ENCODE measurements at regions not wholly inside any gene's neighbourhood (a gene's known extent, or its start where the extent isn't known, plus 50 kb on each side); places are given as distances from the start of the nearest gene placed in this dataset.

GRCh38 chr5:166581826-166582225, 1709.6 kb upstream of the WWC1 start:
- Histone ChIP-seq H3K27me3 (ENCODE audit: low read depth, low read length) (no peaks in the 10 kb centered on the region), H3K27ac (ENCODE audit: low read length) (no peak overlapping the region), H3K4me1 (ENCODE audit: control insufficient read depth in 1 of 2, insufficient read depth in 2 of 2, low read length in 2 of 2) (no peaks in the 10 kb centered on the region), H3K36me3 (ENCODE audit: control insufficient read depth in 1 of 2, insufficient read depth in 2 of 2, low read length in 2 of 2) (no peaks in the 10 kb centered on the region), H3K4me3 (ENCODE audit: low read depth in 1 of 2, low read length in 2 of 2) (no peak overlapping the region), H3K9me3 (ENCODE audit: control insufficient read depth in 1 of 2, low read length in 2 of 2) (no peaks in the 10 kb centered on the region)

DNA sequence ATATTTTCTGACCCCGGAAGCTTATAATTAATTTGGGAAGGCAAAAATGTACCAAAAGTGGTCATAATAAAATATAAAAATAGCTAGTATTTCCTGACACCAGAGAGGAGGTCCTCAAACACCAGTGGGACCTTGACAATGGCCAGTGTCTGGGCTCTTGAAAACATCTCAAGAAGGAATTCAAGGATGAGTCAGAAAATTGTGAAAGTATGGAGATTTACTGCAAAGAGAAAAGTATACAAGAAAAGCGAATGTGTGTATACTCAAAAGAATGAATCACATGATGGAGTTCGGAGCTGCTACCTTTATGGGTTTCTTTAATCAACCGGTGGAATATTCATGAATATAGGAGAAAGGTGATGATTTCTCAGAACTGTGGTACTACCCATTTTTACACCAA, 1709.0 kb upstream of the WWC1 start:
- H3K4me1 ChIP-seq (ENCODE audit: control insufficient read depth in 1 of 2, insufficient read depth in 2 of 2, low read length in 2 of 2): no peaks in the 10 kb centered on the region
- H3K4me3 ChIP-seq (ENCODE audit: low read depth in 1 of 2, low read length in 2 of 2): no peak overlapping the region
- H3K27ac ChIP-seq (ENCODE audit: low read length): no peak overlapping the region
- H3K36me3 ChIP-seq (ENCODE audit: control insufficient read depth in 1 of 2, insufficient read depth in 2 of 2, low read length in 2 of 2): no peaks in the 10 kb centered on the region
- no peaks in the 10 kb centered on the region for H3K27me3 ChIP-seq (ENCODE audit: low read depth, low read length)
- H3K9me3 ChIP-seq (ENCODE audit: control insufficient read depth in 1 of 2, low read length in 2 of 2): no peaks in the 10 kb centered on the region

DNA sequence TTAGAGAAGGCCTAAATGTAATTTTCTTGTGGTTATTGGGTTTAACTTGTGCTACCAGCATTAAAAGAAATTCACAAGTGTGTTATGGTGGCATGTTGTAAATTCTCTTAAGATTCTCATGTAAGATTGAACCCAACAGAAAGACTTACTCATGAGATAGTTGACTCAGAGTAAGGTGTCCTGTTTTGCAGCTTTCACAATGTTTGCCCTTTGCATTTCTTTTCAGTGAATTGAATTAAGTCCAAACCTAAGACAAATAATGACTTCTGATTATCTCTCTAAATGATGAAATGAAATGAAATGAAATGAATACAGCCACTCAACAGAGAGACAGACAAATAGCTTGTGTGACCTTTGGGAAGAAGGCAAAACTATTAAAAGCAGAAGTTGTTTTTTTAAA, 1696.9 kb upstream of the WWC1 start:
- Histone ChIP-seq H3K36me3 (ENCODE audit: control insufficient read depth in 1 of 2, insufficient read depth in 2 of 2, low read length in 2 of 2) (no peaks in the 10 kb centered on the region), H3K27ac (ENCODE audit: low read length) (no peak overlapping the region), H3K27me3 (ENCODE audit: low read depth, low read length) (no peaks in the 10 kb centered on the region), H3K4me1 (ENCODE audit: control insufficient read depth in 1 of 2, insufficient read depth in 2 of 2, low read length in 2 of 2) (no peaks in the 10 kb centered on the region), H3K9me3 (ENCODE audit: control insufficient read depth in 1 of 2, low read length in 2 of 2) (no peaks in the 10 kb centered on the region), H3K4me3 (ENCODE audit: low read depth in 1 of 2, low read length in 2 of 2) (no peak overlapping the region)

DNA sequence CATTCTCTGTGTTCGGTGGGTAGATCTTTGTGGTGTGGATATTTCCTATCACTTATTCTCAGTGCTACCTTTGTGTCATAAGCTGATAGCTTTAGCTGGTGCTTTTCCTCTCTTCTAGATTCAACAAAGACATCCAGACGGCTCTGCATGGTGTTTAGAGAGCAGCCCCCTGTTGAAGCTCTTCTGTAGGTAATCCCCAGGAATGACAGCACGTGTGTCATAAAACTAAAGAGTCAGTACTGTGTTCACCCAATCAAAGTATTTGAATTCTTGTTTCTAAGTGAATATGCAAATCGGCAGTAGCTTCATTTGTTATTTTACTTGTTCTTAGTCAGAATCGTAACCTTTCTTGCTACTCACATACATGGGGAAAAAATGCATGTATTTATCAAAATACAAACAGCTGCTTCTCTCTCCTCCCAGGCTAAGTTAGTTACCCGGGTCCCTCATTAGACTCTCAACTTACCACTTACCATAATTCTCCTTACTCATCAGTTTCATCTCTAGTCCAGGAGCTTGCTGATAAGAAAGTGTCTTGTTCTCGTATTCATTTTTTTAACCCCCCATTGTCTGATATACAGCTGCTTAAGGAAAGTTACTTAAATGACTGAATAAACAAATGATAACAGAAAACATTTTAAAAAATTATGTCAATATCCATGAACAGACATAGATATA, 1696.0 kb upstream of the WWC1 start:
- no peaks in the 10 kb centered on the region for H3K4me1 ChIP-seq (ENCODE audit: control insufficient read depth in 1 of 2, insufficient read depth in 2 of 2, low read length in 2 of 2)
- no peaks in the 10 kb centered on the region for H3K27me3 ChIP-seq (ENCODE audit: low read depth, low read length)
- H3K36me3 ChIP-seq (ENCODE audit: control insufficient read depth in 1 of 2, insufficient read depth in 2 of 2, low read length in 2 of 2): no peaks in the 10 kb centered on the region
- H3K27ac ChIP-seq (ENCODE audit: low read length): no peak overlapping the region
- H3K9me3 ChIP-seq (ENCODE audit: control insufficient read depth in 1 of 2, low read length in 2 of 2): no peaks in the 10 kb centered on the region
- no peak overlapping the region for H3K4me3 ChIP-seq (ENCODE audit: low read depth in 1 of 2, low read length in 2 of 2)

DNA sequence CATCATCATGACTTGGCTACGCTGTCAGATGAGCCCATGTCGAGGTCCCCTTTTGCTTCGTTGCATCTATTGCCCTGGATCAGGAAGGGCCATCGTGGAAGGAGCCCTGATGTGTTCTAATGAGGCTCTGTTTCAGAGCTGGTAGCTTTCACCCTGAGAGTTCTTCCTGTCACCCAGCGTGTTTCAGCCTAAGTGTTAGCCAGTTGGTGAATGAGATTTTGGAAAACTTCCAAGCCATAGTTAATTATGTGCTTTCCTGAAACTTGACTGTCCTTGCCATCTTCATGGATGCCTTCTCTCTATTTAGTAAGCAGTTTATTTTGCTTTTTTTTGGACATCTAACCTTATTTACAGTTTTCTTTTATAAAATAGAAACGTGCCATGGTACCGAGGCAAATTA, 1695.4 kb upstream of the WWC1 start:
- H3K4me3 ChIP-seq (ENCODE audit: low read depth in 1 of 2, low read length in 2 of 2): no peak overlapping the region
- no peaks in the 10 kb centered on the region for H3K27me3 ChIP-seq (ENCODE audit: low read depth, low read length)
- H3K36me3 ChIP-seq (ENCODE audit: control insufficient read depth in 1 of 2, insufficient read depth in 2 of 2, low read length in 2 of 2): no peaks in the 10 kb centered on the region
- H3K27ac ChIP-seq (ENCODE audit: low read length): no peak overlapping the region
- H3K9me3 ChIP-seq (ENCODE audit: control insufficient read depth in 1 of 2, low read length in 2 of 2): no peaks in the 10 kb centered on the region
- no peaks in the 10 kb centered on the region for H3K4me1 ChIP-seq (ENCODE audit: control insufficient read depth in 1 of 2, insufficient read depth in 2 of 2, low read length in 2 of 2)

GRCh38 chr5:166602271-166602670, 1689.2 kb upstream of the WWC1 start:
- H3K27me3 ChIP-seq (ENCODE audit: low read depth, low read length): no peaks in the 10 kb centered on the region
- no peaks in the 10 kb centered on the region for H3K4me1 ChIP-seq (ENCODE audit: control insufficient read depth in 1 of 2, insufficient read depth in 2 of 2, low read length in 2 of 2)
- no peaks in the 10 kb centered on the region for H3K9me3 ChIP-seq (ENCODE audit: control insufficient read depth in 1 of 2, low read length in 2 of 2)
- H3K36me3 ChIP-seq (ENCODE audit: control insufficient read depth in 1 of 2, insufficient read depth in 2 of 2, low read length in 2 of 2): no peaks in the 10 kb centered on the region
- no peak overlapping the region for H3K27ac ChIP-seq (ENCODE audit: low read length)
- no peak overlapping the region for H3K4me3 ChIP-seq (ENCODE audit: low read depth in 1 of 2, low read length in 2 of 2)

DNA sequence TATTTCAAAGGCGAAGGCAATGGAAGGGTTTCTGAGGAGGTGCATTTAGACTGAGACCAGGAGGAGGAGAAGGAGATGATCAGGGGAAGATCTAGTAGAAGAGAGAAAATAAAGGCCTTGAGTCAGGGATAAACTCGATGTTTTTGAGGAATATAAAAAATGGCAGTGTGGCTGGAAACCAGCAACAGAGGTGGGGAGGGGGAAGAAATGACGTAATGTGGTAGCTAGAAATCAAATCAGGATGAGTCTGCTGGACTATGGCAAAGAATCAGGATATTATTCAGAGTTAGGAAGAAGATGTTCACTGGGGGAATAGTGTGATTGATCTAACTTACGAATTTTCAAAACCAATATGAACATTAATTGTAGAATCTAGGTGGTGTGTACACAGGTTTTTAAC, 1673.9 kb upstream of the WWC1 start:
- Histone ChIP-seq H3K9me3 (ENCODE audit: control insufficient read depth in 1 of 2, low read length in 2 of 2) (no peaks in the 10 kb centered on the region), H3K4me1 (ENCODE audit: control insufficient read depth in 1 of 2, insufficient read depth in 2 of 2, low read length in 2 of 2) (no peaks in the 10 kb centered on the region), H3K4me3 (ENCODE audit: low read depth in 1 of 2, low read length in 2 of 2) (no peak overlapping the region), H3K27me3 (ENCODE audit: low read depth, low read length) (no peaks in the 10 kb centered on the region), H3K36me3 (ENCODE audit: control insufficient read depth in 1 of 2, insufficient read depth in 2 of 2, low read length in 2 of 2) (no peaks in the 10 kb centered on the region), H3K27ac (ENCODE audit: low read length) (no peak overlapping the region)

DNA sequence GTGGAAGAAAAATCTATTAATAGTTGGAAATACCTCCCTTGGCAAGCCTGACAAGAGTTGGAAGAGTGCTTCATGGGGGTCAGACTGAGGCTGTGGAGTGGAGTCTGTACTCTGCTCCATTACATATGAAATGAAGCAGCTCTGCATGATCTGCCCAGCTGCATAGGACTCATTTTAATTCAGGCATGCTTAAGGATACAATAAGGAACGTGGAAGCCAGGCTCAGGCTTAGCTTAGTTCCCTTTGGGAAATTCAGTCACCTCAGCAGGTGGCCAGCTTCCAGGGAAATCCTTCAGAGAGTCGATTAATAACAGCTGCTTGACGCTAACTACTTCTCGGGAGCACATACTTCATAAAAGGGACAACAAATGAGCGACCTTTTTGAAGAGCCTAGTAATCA, 1672.9 kb upstream of the WWC1 start:
- no peaks in the 10 kb centered on the region for H3K9me3 ChIP-seq (ENCODE audit: control insufficient read depth in 1 of 2, low read length in 2 of 2)
- H3K36me3 ChIP-seq (ENCODE audit: control insufficient read depth in 1 of 2, insufficient read depth in 2 of 2, low read length in 2 of 2): no peaks in the 10 kb centered on the region
- no peaks in the 10 kb centered on the region for H3K27me3 ChIP-seq (ENCODE audit: low read depth, low read length)
- no peak overlapping the region for H3K27ac ChIP-seq (ENCODE audit: low read length)
- H3K4me1 ChIP-seq (ENCODE audit: control insufficient read depth in 1 of 2, insufficient read depth in 2 of 2, low read length in 2 of 2): no peaks in the 10 kb centered on the region
- no peak overlapping the region for H3K4me3 ChIP-seq (ENCODE audit: low read depth in 1 of 2, low read length in 2 of 2)

GRCh38 chr5:166624573-166624972, 1666.9 kb upstream of the WWC1 start:
- Histone ChIP-seq H3K4me1 (ENCODE audit: control insufficient read depth in 1 of 2, insufficient read depth in 2 of 2, low read length in 2 of 2) (no peaks in the 10 kb centered on the region), H3K27me3 (ENCODE audit: low read depth, low read length) (no peaks in the 10 kb centered on the region), H3K27ac (ENCODE audit: low read length) (no peak overlapping the region), H3K36me3 (ENCODE audit: control insufficient read depth in 1 of 2, insufficient read depth in 2 of 2, low read length in 2 of 2) (no peaks in the 10 kb centered on the region), H3K9me3 (ENCODE audit: control insufficient read depth in 1 of 2, low read length in 2 of 2) (no peaks in the 10 kb centered on the region), H3K4me3 (ENCODE audit: low read depth in 1 of 2, low read length in 2 of 2) (no peak overlapping the region)

- Histone ChIP-seq H3K4me3 (ENCODE audit: low read depth in 1 of 2, low read length in 2 of 2) (no peak overlapping the region), H3K27ac (ENCODE audit: low read length) (no peak overlapping the region), H3K4me1 (ENCODE audit: control insufficient read depth in 1 of 2, insufficient read depth in 2 of 2, low read length in 2 of 2) (no peaks in the 10 kb centered on the region), H3K9me3 (ENCODE audit: control insufficient read depth in 1 of 2, low read length in 2 of 2) (no peaks in the 10 kb centered on the region), H3K27me3 (ENCODE audit: low read depth, low read length) (no peaks in the 10 kb centered on the region), H3K36me3 (ENCODE audit: control insufficient read depth in 1 of 2, insufficient read depth in 2 of 2, low read length in 2 of 2) (no peaks in the 10 kb centered on the region)
Measured at GRCh38 chr5:166625210-166625865, 1666.1 kb upstream of the WWC1 start.

DNA sequence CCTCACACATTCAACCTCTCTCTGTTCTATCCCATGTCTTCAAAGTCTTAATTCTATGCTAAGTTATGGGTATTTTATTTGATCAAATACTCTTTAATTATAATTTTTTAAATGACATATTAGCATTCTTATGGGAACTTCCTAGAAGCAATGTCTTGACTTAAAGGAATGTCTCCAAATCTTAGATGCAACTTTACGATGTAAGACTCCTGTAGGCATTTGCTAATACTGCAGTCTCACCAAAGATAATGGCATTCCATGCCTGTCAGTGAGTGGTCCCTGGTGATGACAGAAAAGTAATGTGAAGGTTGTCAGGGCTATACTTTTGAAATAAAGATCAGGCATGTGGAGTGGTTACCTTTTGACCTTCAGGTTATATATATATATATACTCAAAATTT, 1654.2 kb upstream of the WWC1 start:
- Histone ChIP-seq H3K4me1 (ENCODE audit: control insufficient read depth in 1 of 2, insufficient read depth in 2 of 2, low read length in 2 of 2) (no peaks in the 10 kb centered on the region), H3K27ac (ENCODE audit: low read length) (no peak overlapping the region), H3K27me3 (ENCODE audit: low read depth, low read length) (no peaks in the 10 kb centered on the region), H3K36me3 (ENCODE audit: control insufficient read depth in 1 of 2, insufficient read depth in 2 of 2, low read length in 2 of 2) (no peaks in the 10 kb centered on the region), H3K4me3 (ENCODE audit: low read depth in 1 of 2, low read length in 2 of 2) (no peak overlapping the region), H3K9me3 (ENCODE audit: control insufficient read depth in 1 of 2, low read length in 2 of 2) (no peaks in the 10 kb centered on the region)

- no peaks in the 10 kb centered on the region for H3K9me3 ChIP-seq (ENCODE audit: control insufficient read depth in 1 of 2, low read length in 2 of 2)
- no peaks in the 10 kb centered on the region for H3K4me1 ChIP-seq (ENCODE audit: control insufficient read depth in 1 of 2, insufficient read depth in 2 of 2, low read length in 2 of 2)
- H3K4me3 ChIP-seq (ENCODE audit: low read depth in 1 of 2, low read length in 2 of 2): no peak overlapping the region
- H3K27me3 ChIP-seq (ENCODE audit: low read depth, low read length): no peaks in the 10 kb centered on the region
- H3K36me3 ChIP-seq (ENCODE audit: control insufficient read depth in 1 of 2, insufficient read depth in 2 of 2, low read length in 2 of 2): no peaks in the 10 kb centered on the region
- no peak overlapping the region for H3K27ac ChIP-seq (ENCODE audit: low read length)
Measured at GRCh38 chr5:166639151-166639550, 1652.3 kb upstream of the WWC1 start.

Data from muscle layer of duodenum (tissue), 2 donors.